AG10803 (cell line): ENCODE measurements at regions not wholly inside any gene's neighbourhood (a gene's known extent, or its start where the extent isn't known, plus 50 kb on each side); places are given as distances from the start of the nearest gene placed in this dataset.
"Not testable (repeated sequence)": the region's sequence is repeated elsewhere in the genome, so short reads cannot be mapped to it uniquely, and the experiment has no call there.

ENCODE experiments used
- DNase-seq: peaks from one replicate; pipeline ENCODE4 v3.0.0; 2010; ENCODE audit warnings: low read depth
- H3K4me3 ChIP-seq: 2 replicates; pipeline ENCODE4 v1.5.1; 2011; ENCODE audit warnings: mild to moderate bottlenecking, low read length, control low read depth
- CTCF ChIP-seq: conservative IDR thresholded peaks from 2 replicates; pipeline ENCODE4 v1.5.1; 2011; ENCODE audit warnings: mild to moderate bottlenecking, low read length, control low read depth, inconsistent platforms

DNA sequence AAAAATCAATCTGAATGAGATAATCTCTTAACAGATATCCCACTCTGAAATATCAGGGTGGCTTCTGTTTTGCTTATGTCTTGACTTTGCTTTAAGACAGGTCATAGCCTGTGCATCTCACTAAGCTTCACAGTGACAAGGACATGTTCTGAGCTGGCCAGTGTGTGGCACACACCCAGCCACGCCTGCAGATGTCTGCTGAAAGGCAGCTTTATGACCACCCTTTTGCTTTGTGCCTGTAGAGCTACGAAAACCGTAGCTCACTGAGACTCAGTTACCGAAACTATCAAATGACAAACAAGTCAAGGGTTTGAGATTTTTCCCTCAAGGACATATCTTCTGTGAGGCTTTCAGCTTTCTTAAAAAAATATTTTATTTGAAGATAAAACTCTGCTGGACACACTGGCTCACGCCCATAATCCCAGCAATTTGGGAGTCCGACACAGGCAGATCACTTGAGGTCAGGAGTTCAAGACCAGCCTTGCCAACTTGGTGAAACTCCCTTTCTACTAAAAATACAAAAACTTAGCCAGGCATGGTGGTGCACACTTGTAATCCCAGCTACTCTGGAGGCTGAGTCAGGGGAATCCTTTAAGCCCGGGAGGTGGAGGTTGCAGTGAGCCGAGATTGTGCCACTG, 233.2 kb downstream of the SPATA31A1 start:
- DNase-seq = no peak
- H3K4me3 ChIP-seq = no peak overlapping the region
- TF ChIP-seq CTCF = no peak

- DNase-seq, H3K4me3 ChIP-seq: not testable (repeated sequence)
Observed at GRCh38 chr9:39604089-39604488, 248.6 kb downstream of the SPATA31A1 start.

DNA sequence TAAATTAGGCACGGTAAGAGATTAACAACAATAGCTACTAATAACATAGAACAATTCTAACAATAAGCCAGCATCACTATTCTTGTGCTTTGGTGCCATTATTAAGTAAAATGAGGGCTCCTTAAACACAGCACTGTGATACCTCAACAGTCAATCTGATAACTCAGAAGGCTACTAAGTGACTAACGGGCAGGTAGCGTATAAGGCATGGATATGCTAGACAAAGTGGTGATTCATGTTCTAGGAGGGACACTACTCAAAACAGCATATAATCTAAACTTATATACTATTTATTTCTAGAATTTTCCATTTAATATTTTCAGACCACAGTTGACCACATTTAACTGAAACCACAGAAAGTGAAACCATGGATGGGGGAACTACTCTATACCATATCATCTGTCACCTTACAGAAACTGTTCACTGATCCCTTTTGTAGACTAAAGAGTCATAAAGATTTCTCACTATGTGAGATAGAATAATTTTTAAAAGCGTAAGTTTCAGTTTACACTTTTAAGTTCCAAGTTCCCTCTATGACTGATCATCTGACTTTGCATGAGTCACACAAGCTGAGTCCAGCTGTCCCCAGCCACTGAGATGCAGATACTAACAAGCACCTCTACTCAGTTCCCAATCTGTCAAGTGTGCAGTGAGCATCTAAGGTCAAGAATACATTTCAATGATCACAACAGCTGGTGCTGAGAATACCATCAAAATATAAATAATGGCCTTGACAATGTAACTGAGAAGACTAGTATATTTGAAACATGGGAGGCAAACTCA, 256.2 kb downstream of the SPATA31A1 start:
- DNase-seq, H3K4me3 ChIP-seq: not testable (repeated sequence)

DNA sequence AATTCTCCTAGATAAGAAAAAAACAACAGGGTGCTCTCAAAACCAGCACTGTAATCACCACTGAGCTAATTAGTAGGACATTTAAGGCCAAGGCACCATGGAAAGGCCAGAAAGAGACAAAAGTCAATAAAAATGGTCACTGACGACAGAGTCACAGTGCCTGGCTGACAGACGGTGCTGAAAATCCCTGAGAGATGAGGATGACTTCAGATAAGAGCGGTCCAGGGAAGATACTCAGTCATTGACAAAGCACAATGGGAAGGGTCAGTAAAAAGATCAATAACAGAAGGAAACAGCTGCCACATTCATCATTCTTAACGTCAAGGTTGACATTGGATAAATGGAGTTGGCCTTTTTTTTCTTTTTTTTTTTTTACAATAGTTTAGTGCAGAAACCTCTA, 261.0 kb downstream of the SPATA31A1 start:
- not testable (repeated sequence) for H3K4me3 ChIP-seq, DNase-seq

DNA sequence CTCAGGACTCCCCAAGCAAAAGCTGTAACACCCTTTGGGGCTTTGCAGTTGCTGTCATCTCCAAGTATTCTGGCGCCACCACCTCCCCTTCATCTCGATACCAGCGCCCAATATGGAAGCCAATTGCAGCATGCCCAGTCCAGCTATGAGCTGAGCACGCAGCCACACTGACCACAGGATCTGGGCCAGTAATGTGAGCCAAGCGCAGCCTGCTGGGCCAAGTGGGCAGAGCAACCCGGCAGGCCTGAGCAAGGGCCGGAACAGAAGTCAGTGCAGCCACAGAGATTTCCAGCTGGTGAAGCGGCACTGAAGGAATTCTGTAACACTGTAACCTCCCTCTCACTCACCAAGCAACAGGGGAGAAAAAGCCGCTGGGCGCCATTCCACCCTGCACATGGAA, 268.6 kb downstream of the SPATA31A1 start:
- not testable (repeated sequence) for DNase-seq, H3K4me3 ChIP-seq

DNA sequence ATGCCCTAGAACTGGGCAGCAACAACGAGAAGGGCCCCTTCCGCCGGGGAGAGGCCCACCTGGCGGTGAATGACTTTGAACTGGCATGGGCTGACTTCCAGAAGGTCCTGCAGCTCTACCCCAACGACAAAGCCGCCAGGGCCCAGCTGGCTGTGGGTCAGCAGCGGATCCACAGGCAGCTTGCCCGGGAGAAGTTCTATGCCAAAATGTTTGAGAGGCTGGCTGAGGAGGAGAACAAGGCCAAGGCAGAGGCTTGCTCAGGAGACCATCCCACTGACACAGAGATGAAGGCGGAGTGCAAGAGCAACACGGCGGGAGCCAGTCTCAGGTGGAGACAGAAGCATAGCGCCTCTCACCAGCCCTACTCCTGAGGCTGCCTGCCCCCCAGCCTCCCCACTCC, 276.6 kb downstream of the SPATA31A1 start:
- H3K4me3 ChIP-seq = not testable (repeated sequence)

DNA sequence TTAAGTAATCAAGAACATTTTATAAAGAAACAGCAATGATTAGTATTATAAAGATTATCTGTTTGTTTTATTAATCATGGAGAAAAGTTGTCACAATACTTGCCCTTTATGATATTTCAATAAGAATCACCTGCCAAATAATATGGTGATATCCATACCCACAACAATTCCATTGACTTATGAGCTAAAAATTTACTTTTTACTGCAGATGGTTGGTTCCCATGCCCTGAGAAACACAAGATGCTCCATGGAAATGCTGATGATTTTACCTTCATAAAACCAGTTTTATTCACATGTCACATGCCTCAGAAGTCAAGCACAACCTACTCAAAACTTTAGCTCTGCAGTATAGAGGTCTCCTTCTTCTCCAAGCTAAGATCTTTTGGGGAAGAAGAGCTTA, 293.6 kb downstream of the SPATA31A1 start:
- H3K4me3 ChIP-seq, DNase-seq: not testable (repeated sequence)

More for the DNA sequence above, 276.6 kb downstream of the SPATA31A1 start:
- not testable (repeated sequence) for DNase-seq

GRCh38 chr9:39656960-39657603, 301.6 kb downstream of the SPATA31A1 start:
- not testable (repeated sequence) for DNase-seq, H3K4me3 ChIP-seq

DNA sequence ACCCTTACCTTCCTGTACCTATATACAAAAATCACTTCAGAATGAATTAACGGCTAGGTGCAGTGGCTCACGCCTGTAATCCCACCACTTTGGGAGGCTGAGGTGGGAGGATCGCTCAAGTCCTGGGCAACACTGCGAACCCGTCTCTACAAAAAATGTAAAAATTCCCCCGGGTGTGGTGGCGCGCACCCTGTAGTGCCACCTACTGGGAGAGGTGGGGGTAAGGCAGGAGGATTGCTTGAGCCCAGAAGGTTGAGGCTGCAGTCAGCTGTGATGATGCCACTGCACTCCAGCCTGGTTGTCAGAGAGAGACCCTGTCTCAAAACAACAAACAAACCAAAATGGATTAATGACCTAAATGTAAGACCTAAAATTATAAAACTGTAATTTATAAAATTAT, 307.6 kb downstream of the SPATA31A1 start:
- not testable (repeated sequence) for DNase-seq, H3K4me3 ChIP-seq

- not testable (repeated sequence) for H3K4me3 ChIP-seq, DNase-seq
Observed at GRCh38 chr9:39663713-39664112, 308.2 kb downstream of the SPATA31A1 start.

- DNase-seq, H3K4me3 ChIP-seq: not testable (repeated sequence)
Observed at GRCh38 chr9:39665020-39665419, 309.6 kb downstream of the SPATA31A1 start.

DNA sequence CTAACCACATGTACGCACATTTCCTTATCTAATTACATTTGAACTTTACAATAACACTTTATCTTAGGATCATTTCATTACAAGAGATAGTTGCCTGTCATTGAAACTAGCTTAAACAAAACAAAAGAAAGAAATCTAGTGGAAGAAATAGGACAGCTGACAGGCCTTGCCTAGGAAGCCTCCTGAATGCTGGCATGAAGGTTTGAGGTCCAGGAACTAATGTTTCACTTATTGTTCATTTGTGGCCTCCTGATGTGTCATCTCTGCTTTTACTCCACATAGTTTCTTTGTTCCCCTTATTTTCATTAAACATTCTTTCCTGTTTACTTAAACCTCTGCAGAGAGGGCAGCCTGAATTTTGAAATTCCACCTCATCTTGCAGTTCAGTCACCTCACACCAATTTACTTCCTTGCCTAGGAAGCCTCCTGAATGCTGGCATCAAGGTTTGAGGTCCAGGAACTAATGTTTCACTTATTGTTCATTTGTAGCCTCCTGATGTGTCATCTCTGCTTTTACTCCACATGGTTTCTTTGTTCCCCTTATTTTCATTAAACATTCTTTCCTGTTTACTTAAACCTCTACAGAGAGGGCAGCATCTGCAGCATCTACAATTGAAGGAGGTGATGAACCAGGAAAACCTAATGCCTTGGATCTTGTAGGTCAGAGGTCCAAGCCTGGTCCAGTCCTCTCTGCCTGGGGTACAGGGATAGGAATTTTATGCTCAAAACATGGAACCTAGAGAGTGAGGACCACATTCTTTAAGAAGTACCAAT, 319.2 kb downstream of the SPATA31A1 start:
- DNase-seq = not testable (repeated sequence)

GRCh38 chr9:39675211-39675553, 319.7 kb downstream of the SPATA31A1 start:
- H3K4me3 ChIP-seq, DNase-seq: not testable (repeated sequence)

More for the DNA sequence above, 319.2 kb downstream of the SPATA31A1 start:
- H3K4me3 ChIP-seq = not testable (repeated sequence)

DNA sequence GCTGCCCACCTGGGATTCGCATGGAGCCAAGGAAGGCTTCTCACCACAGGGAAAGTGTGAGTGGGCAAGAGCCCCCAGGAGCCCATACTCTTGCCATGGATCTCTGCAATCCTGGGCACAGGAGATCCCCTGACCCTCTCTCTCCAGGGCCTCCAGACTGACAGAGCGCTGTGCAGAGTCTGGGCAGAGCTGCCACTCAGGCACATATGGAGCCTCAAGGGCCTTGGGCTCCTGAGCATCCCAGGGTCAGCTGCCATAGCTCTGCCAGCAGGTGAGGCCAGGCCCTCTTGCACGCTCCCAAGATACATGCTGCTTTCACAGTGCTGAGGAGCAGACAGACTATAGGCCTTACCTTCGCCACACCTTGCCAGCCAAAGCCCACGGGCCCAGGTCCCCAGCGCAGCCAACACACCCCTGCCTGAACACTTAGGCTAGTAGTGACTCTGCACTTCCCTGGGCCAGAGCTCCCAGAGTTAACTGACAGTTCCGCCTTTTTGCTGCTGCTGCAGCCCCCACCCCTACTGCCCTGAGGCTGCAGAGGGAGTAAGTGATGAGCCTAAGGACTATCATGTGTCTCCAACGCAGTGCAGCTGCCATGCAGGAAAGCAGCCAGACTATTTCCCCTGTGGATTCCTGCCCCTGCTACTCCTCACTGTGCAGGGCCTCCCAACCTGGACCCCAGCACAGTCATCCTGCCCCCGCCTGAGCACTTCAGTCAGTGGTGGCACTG, 323.2 kb downstream of the SPATA31A1 start:
- not testable (repeated sequence) for DNase-seq

DNA sequence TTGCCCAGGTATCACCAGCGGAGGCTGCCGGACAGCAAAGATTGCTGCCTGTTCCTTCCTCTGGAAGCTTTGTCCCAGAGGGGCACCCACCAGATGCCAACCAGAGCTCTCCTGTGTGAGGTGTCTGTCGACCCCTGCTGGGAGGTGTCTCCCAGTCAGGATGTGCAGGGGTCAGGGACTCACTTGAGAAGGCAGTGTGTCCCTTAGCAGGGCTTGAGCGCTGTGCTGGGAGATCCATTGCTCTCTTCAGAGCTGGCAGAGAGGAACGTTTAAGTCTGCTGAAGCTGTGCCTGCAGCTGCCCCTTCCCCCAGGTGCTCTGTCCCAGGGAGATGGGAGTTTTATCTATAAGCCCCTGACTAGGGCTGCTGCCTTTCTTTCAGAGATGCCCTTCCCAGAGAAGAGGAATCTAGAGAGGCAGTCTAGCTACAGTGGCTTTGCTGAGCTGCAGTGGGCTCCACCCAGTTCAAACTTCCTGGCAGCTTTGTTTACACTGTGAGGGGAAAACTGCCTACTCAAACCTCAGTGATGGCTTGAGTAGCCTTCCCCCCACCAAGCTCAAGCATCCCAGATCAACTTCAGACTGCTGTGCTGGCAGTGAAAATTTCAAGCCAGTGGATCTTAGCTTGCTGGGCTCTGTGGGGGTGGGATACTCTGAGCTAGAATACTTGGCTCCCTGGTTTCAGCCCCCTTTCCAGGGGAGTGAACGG, 325.4 kb downstream of the SPATA31A1 start:
- DNase-seq, H3K4me3 ChIP-seq: not testable (repeated sequence)

More for the DNA sequence above, 323.2 kb downstream of the SPATA31A1 start:
- not testable (repeated sequence) for H3K4me3 ChIP-seq

GRCh38 chr9:39728862-39729261, 373.4 kb downstream of the SPATA31A1 start:
- not testable (repeated sequence) for DNase-seq, H3K4me3 ChIP-seq

- not testable (repeated sequence) for DNase-seq, H3K4me3 ChIP-seq
Observed at GRCh38 chr9:39744898-39745297, 389.4 kb downstream of the SPATA31A1 start.
